OCI-LY7 (cell line): ENCODE measurements at regions not wholly inside any gene's neighbourhood (a gene's known extent, or its start where the extent isn't known, plus 50 kb on each side); places are given as distances from the start of the nearest gene placed in this dataset.
"Not testable (repeated sequence)": the region's sequence is repeated elsewhere in the genome, so short reads cannot be mapped to it uniquely, and the experiment has no call there.

Experiments used
- BruUV-seq: library from RNA; stranded (reverse); fragments of 400-500 nt; replicated peaks from 2 replicates; lab custom pipeline; 2021; lab: Mats Ljungman, UMichigan
- CTCF ChIA-PET: fragments of 300-600 bp; sonication (Branson Sonifier 250); formaldehyde crosslinking; loops from one replicate; lab custom pipeline; 2022; ENCODE audit warnings: antibody characterized with exemption; ENCODE audit not compliant: unreplicated experiment; lab: Charles Lee
- POLR2A ChIA-PET: fragments of 300-600 bp; sonication (Branson Sonifier 250); formaldehyde crosslinking; loops from one replicate; lab custom pipeline; 2022; ENCODE audit warnings: antibody characterized with exemption; lab: Charles Lee
- DNase-seq: peaks from one replicate; pipeline ENCODE4 v3.0.0-alpha.2; 2015; ENCODE audit warnings: low spot score
- H2AFZ ChIP-seq: fragments of 200-600 bp; sonication (generic), shearing (Covaris generic); 2 replicates; pipeline ENCODE4 v1.6.1; 2014; ENCODE audit warnings: mild to moderate bottlenecking, antibody characterized with exemption, low read length, moderate library complexity
- H3K27ac ChIP-seq: fragments of 200-600 bp; sonication (generic); 2 replicates; pipeline ENCODE4 v1.5.1; 2014; ENCODE audit warnings: mixed run types, low read depth, mild to moderate bottlenecking, moderate library complexity, low read length, inconsistent platforms; ENCODE audit not compliant: poor library complexity, severe bottlenecking
- H3K36me3 ChIP-seq: fragments of 200-600 bp; sonication (generic); 2 replicates; pipeline ENCODE4 v1.6.1; 2014; ENCODE audit warnings: mild to moderate bottlenecking, antibody characterized with exemption, low read length, moderate library complexity, mixed read lengths; ENCODE audit not compliant: insufficient read depth
- H3K4me1 ChIP-seq: fragments of 200-600 bp; sonication (generic); 2 replicates; pipeline ENCODE4 v1.5.1; 2014; ENCODE audit warnings: mild to moderate bottlenecking, low read length; ENCODE audit not compliant: insufficient read depth, poor library complexity, severe bottlenecking
- H3K4me2 ChIP-seq: fragments of 200-600 bp; sonication (generic); 2 replicates; pipeline ENCODE4 v1.6.1; 2014; ENCODE audit warnings: mild to moderate bottlenecking, low read length
- H3K4me3 ChIP-seq: fragments of 200-600 bp; sonication (generic); 2 replicates; pipeline ENCODE4 v1.5.1; 2014; ENCODE audit warnings: mild to moderate bottlenecking, low read depth, low read length; ENCODE audit not compliant: poor library complexity, severe bottlenecking
- H3K79me2 ChIP-seq: fragments of 200-600 bp; sonication (generic); 2 replicates; pipeline ENCODE4 v1.6.1; 2016; ENCODE audit warnings: low read depth, mild to moderate bottlenecking, low read length, moderate library complexity, mixed read lengths; ENCODE audit not compliant: insufficient read depth
- H3K9me2 ChIP-seq: fragments of 200-600 bp; sonication (generic); 2 replicates; pipeline ENCODE4 v1.6.1; 2016; ENCODE audit warnings: mild to moderate bottlenecking, low read length, mixed read lengths; ENCODE audit not compliant: insufficient read depth
- H3K9me3 ChIP-seq: fragments of 200-600 bp; sonication (generic); 2 replicates; pipeline ENCODE4 v1.6.1; 2014; ENCODE audit warnings: mild to moderate bottlenecking, mixed run types, low read length, mixed read lengths
- H4K20me1 ChIP-seq: fragments of 200-600 bp; sonication (generic); 2 replicates; pipeline ENCODE4 v1.6.1; 2014; ENCODE audit warnings: mild to moderate bottlenecking, antibody characterized with exemption, low read length, moderate library complexity, mixed read lengths; ENCODE audit not compliant: insufficient read depth
- EZH2phosphoT487 ChIP-seq: fragments of 200-600 bp; sonication (generic); IDR thresholded peaks from 2 replicates; pipeline ENCODE4 v1.6.1; 2018; ENCODE audit warnings: low read depth, borderline replicate concordance, mild to moderate bottlenecking, mixed run types, antibody characterized with exemption, low read length, moderate library complexity, mixed read lengths
- intact Hi-C: fragments of 100-400 bp; cut with micrococcal nuclease; formaldehyde crosslinking; loops from one replicate; pipeline ENCODE4 v1.10.0; 2022; ENCODE audit not compliant: unreplicated experiment
- TF ChIP-seq, protein P1 (sequence below): fragments of 200-600 bp; sonication (generic); conservative IDR thresholded peaks from 2 replicates; pipeline ENCODE4 v1.5.1; 2014; ENCODE audit warnings: mild to moderate bottlenecking, antibody characterized with exemption, low read length, moderate library complexity, mixed read lengths

DNA sequence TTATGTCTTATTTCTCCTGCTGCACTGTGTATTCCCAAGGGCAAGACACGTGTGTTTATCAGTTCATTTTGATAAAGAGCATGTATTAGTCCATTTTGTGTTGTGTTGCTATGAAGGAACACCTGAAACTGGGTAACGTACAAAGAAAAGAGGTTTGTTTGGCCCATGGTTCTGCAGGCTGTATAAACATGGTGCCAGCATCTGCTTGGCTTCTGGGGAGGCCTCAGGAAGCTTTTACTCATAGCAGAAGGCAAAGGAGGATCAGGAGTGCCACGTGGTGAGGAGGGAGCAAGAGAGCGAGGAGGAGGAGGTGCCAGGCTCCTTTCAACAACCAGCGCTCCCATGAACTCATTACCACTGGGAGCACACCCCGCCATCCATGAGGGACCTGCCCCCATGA lies 214.0 kb downstream of the UQCRFS1 start:
- DNase-seq: no peak
- Histone ChIP-seq H3K4me1 (no peaks in the 10 kb centered on the region), H3K9me3 (no peaks in the 10 kb centered on the region), H3K79me2 (no peaks in the 10 kb centered on the region), H3K4me3 (no peak overlapping the region), H2AFZ (no peak overlapping the region), H4K20me1 (no peaks in the 10 kb centered on the region), H3K9me2 (no peaks in the 10 kb centered on the region), H3K4me2 (no peak overlapping the region), H3K27ac (no peak overlapping the region), H3K36me3 (no peaks in the 10 kb centered on the region)
- intact Hi-C loops: no loop called here
- TF ChIP-seq EZH2phosphoT487: no peak
- TF ChIP-seq, protein P1, sequence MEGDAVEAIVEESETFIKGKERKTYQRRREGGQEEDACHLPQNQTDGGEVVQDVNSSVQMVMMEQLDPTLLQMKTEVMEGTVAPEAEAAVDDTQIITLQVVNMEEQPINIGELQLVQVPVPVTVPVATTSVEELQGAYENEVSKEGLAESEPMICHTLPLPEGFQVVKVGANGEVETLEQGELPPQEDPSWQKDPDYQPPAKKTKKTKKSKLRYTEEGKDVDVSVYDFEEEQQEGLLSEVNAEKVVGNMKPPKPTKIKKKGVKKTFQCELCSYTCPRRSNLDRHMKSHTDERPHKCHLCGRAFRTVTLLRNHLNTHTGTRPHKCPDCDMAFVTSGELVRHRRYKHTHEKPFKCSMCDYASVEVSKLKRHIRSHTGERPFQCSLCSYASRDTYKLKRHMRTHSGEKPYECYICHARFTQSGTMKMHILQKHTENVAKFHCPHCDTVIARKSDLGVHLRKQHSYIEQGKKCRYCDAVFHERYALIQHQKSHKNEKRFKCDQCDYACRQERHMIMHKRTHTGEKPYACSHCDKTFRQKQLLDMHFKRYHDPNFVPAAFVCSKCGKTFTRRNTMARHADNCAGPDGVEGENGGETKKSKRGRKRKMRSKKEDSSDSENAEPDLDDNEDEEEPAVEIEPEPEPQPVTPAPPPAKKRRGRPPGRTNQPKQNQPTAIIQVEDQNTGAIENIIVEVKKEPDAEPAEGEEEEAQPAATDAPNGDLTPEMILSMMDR: no peak
- POLR2A ChIA-PET: no interaction called here
- CTCF ChIA-PET: no interaction called here
- no TSS peak for BruUV-seq

DNA sequence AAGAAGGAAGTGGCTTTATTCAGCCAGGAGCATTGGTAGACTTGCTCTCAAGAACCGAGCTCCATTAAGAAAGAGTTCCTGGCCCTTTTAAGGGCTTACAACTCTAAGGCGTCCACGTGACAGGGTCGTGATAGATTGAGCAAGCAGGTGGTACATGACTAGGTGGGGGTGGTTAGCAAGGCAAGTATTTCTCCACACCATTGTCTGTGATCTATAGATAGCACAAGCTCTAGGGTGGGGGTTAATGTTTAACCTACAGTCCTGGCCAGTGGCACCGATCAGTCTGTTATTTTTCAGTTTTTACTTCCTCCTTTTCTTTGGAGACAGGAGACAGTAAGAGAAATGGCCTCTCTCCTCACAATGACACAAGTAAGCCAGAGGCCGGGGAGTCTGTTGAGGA lies 215.1 kb downstream of the UQCRFS1 start:
- H4K20me1 ChIP-seq, intact Hi-C loops, DNase-seq, BruUV-seq, H3K4me1 ChIP-seq, H3K79me2 ChIP-seq, CTCF ChIA-PET, H3K27ac ChIP-seq, H3K9me2 ChIP-seq, H2AFZ ChIP-seq, H3K4me3 ChIP-seq, H3K4me2 ChIP-seq, H3K36me3 ChIP-seq, H3K9me3 ChIP-seq, POLR2A ChIA-PET: not testable (repeated sequence)

DNA sequence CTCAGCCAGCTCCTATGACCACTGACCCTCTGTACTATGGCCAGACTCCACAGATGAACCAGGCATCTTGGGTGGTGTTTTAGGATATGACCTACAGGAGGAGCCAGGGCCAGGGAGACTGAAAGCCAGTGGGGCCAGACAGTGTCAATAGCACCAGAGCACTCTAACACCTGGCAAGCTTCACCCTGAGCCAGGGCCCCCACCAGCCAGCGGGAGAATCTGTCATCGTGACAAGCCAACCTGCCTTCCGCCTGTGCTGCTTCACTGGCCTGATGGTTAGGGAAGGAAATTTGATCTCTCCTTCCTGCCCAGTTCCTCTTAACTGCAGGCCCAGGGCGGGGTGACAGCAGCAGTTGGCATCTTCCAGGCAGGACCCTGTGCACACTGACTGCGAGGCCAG lies 222.4 kb downstream of the UQCRFS1 start:
- Histone ChIP-seq H3K9me2 (no peaks in the 10 kb centered on the region), H3K27ac (no peak overlapping the region), H2AFZ (no peak overlapping the region), H3K36me3 (no peaks in the 10 kb centered on the region), H4K20me1 (no peaks in the 10 kb centered on the region), H3K9me3 (no peaks in the 10 kb centered on the region), H3K4me1 (no peaks in the 10 kb centered on the region), H3K4me2 (no peak overlapping the region), H3K4me3 (no peak overlapping the region), H3K79me2 (no peaks in the 10 kb centered on the region)
- POLR2A ChIA-PET: no interaction called here
- CTCF ChIA-PET: no interaction called here
- no TSS peak for BruUV-seq
- DNase-seq: no peak
- intact Hi-C loops: no loop called here
- no peak for TF ChIP-seq EZH2phosphoT487
- TF ChIP-seq, protein P1: no peak
